GM13977 (cell line): ENCODE measurements at regions not wholly inside any gene's neighbourhood (a gene's known extent, or its start where the extent isn't known, plus 50 kb on each side); places are given as distances from the start of the nearest gene placed in this dataset.

Source experiments
- DNase-seq: peaks from one replicate; pipeline ENCODE4 v3.0.0; 2012; ENCODE audit warnings: low spot score
- in situ Hi-C: fragments of 300-500 bp; cut with MboI; formaldehyde crosslinking; loops from one replicate; pipeline ENCODE4 v1.12.0; 2022; ENCODE audit warnings: low sequenced_read_pairs, low pct_unique_long_range_greater_than_20kb, mixed read lengths, inconsistent platforms; ENCODE audit not compliant: unreplicated experiment
- TF ChIP-seq, protein P1 (sequence below): IDR thresholded peaks from 2 replicates; pipeline ENCODE4 v1.5.1; 2012; ENCODE audit warnings: mild to moderate bottlenecking, control low read depth; ENCODE audit not compliant: insufficient read depth; ENCODE audit errors: extremely low read depth, missing control alignments

- no peak for DNase-seq
- in situ Hi-C loops: no loop called here
- TF ChIP-seq, protein P1, sequence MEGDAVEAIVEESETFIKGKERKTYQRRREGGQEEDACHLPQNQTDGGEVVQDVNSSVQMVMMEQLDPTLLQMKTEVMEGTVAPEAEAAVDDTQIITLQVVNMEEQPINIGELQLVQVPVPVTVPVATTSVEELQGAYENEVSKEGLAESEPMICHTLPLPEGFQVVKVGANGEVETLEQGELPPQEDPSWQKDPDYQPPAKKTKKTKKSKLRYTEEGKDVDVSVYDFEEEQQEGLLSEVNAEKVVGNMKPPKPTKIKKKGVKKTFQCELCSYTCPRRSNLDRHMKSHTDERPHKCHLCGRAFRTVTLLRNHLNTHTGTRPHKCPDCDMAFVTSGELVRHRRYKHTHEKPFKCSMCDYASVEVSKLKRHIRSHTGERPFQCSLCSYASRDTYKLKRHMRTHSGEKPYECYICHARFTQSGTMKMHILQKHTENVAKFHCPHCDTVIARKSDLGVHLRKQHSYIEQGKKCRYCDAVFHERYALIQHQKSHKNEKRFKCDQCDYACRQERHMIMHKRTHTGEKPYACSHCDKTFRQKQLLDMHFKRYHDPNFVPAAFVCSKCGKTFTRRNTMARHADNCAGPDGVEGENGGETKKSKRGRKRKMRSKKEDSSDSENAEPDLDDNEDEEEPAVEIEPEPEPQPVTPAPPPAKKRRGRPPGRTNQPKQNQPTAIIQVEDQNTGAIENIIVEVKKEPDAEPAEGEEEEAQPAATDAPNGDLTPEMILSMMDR: no peak
These were observed 318.0 kb downstream of the FIGN start for GRCh38 chr2:163417596-163418337.

DNA sequence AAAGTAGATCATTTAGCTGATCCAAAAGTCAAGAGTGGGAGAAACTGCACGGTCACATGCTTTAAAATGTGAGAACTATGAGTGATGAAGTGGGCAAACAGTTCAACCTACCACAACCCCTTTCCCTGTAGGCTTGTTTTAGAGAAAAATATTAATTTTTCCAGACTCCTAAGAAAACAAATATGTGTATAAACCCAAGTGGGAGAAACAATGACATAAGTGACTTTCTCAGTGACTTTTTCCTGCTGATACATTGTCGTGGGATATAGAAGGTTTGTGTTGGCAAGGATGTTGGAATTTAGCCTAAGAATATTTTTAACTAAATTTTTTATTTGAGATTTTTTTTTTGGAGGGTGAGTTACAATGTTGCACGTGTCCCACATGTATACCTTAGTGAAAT, 321.7 kb downstream of the FIGN start:
- in situ Hi-C loops: no loop called here
- TF ChIP-seq, protein P1: no peak

GRCh38 chr2:163407296-163407695, 328.5 kb downstream of the FIGN start:
- in situ Hi-C loops: no loop called here
- no peak for DNase-seq
- TF ChIP-seq, protein P1: no peak

More for the DNA sequence above, 321.7 kb downstream of the FIGN start:
- DNase-seq: no peak

GRCh38 chr2:163405298-163405697, 330.5 kb downstream of the FIGN start:
- TF ChIP-seq, protein P1: no peak
- in situ Hi-C loops: no loop called here
- no peak for DNase-seq

- TF ChIP-seq, protein P1: no peak
- in situ Hi-C loops: no loop called here
- no peak for DNase-seq
These were observed 334.3 kb downstream of the FIGN start for GRCh38 chr2:163401481-163401880.

- in situ Hi-C loops: no loop called here
- DNase-seq: no peak
- TF ChIP-seq, protein P1: no peak
These were observed 338.4 kb downstream of the FIGN start for GRCh38 chr2:163397451-163397850.

DNA sequence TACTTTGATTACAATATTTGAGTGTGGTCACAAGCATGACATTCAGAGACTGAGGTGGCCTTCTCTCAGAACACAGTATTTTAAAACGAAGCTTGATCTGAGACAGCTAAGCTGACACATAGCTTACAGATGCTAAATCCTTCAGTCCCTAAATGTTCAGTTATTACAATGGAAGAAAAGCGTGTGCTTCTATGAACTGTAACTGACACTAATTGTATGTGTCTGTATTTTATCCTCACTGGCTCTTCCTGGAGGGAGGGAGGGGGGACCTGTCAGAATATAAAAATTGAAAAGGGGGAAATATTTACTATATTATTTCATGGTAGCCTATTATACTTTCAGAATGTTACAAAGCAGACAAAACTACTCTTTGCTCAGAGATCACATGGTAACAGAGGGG, 340.2 kb downstream of the FIGN start:
- TF ChIP-seq, protein P1: no peak
- no peak for DNase-seq
- in situ Hi-C loops: no loop called here
